MM.1S (cell line): ENCODE measurements at regions not wholly inside any gene's neighbourhood (a gene's known extent, or its start where the extent isn't known, plus 50 kb on each side); places are given as distances from the start of the nearest gene placed in this dataset.

ENCODE experiments used
- DNase-seq: peaks from one replicate; pipeline ENCODE4 v3.0.0-alpha.2; 2015
- H2AFZ ChIP-seq: fragments of 300-600 bp; sonication (generic); 2 replicates; pipeline ENCODE4 v1.6.0; 2016; ENCODE audit warnings: antibody characterized with exemption, low read length
- H3F3A ChIP-seq: fragments of 300-600 bp; sonication (generic); 2 replicates; pipeline ENCODE4 v1.6.1; 2016; ENCODE audit warnings: mild to moderate bottlenecking, antibody characterized with exemption, low read length, moderate library complexity, mixed read lengths; ENCODE audit not compliant: insufficient read depth
- H3K27ac ChIP-seq: fragments of 300-600 bp; sonication (generic); 2 replicates; pipeline ENCODE4 v1.5.1; 2016; ENCODE audit warnings: mild to moderate bottlenecking, low read length
- H3K27me3 ChIP-seq: fragments of 300-600 bp; sonication (generic); replicated peaks from 2 replicates; pipeline ENCODE4 v1.6.0; 2016; ENCODE audit warnings: low read length; ENCODE audit not compliant: insufficient read depth
- H3K36me3 ChIP-seq: fragments of 300-600 bp; sonication (generic); replicated peaks from 2 replicates; pipeline ENCODE4 v1.6.1; 2016; ENCODE audit warnings: mild to moderate bottlenecking, low read length, mixed read lengths; ENCODE audit not compliant: insufficient read depth
- H3K4me1 ChIP-seq: fragments of 300-600 bp; sonication (generic); 2 replicates; pipeline ENCODE4 v1.6.1; 2016; ENCODE audit warnings: low read length, mixed read lengths
- H3K4me2 ChIP-seq: fragments of 300-600 bp; sonication (generic); 2 replicates; pipeline ENCODE4 v1.6.0; 2016; ENCODE audit warnings: low read depth, low read length
- H3K4me3 ChIP-seq: fragments of 300-600 bp; sonication (generic); 2 replicates; pipeline ENCODE4 v1.5.1; 2016; ENCODE audit warnings: low read length, mixed read lengths
- H3K79me2 ChIP-seq: fragments of 300-600 bp; sonication (generic); 2 replicates; pipeline ENCODE4 v1.6.1; 2016; ENCODE audit warnings: mixed run types, low read length, mixed read lengths
- H3K9ac ChIP-seq: fragments of 300-600 bp; sonication (generic); 2 replicates; pipeline ENCODE4 v1.6.1; 2016; ENCODE audit warnings: low read length, mixed read lengths
- H3K9me2 ChIP-seq: fragments of 300-600 bp; sonication (generic); replicated peaks from 2 replicates; pipeline ENCODE4 v1.6.1; 2016; ENCODE audit warnings: mild to moderate bottlenecking, low read length, mixed read lengths; ENCODE audit not compliant: insufficient read depth
- H3K9me3 ChIP-seq: fragments of 300-600 bp; sonication (generic); replicated peaks from 2 replicates; pipeline ENCODE4 v1.6.1; 2016; ENCODE audit warnings: mild to moderate bottlenecking, low read length, mixed read lengths; ENCODE audit not compliant: insufficient read depth
- H4K20me1 ChIP-seq: fragments of 300-600 bp; sonication (generic); 2 replicates; pipeline ENCODE4 v1.6.1; 2016; ENCODE audit warnings: mild to moderate bottlenecking, low read length, moderate library complexity, mixed read lengths; ENCODE audit not compliant: insufficient read depth
- CTCF ChIP-seq: fragments of 300-600 bp; sonication (generic); IDR thresholded peaks from 2 replicates; pipeline ENCODE4 v1.5.1; 2016; ENCODE audit warnings: antibody characterized with exemption, low read length, mixed read lengths
- EZH2 ChIP-seq: fragments of 300-600 bp; sonication (generic); optimal IDR thresholded peaks from 2 replicates; pipeline ENCODE3; 2017; ENCODE audit warnings: low read depth, mild to moderate bottlenecking, antibody characterized with exemption, low read length, mixed read lengths
- EZH2phosphoT487 ChIP-seq: fragments of 300-600 bp; sonication (generic); IDR thresholded peaks from 2 replicates; pipeline ENCODE4 v1.6.1; 2018; ENCODE audit warnings: antibody characterized with exemption, low read length

- no peaks in the 10 kb centered on the region for H3K27me3 ChIP-seq
- peak overlapping the region; percentile 90 for H3K4me3 ChIP-seq
- H2AFZ ChIP-seq = peak overlapping the region; percentile 49
- no peaks in the 10 kb centered on the region for H3K9me2 ChIP-seq
- H4K20me1 ChIP-seq = no peaks in the 10 kb centered on the region
- peak overlapping the region; percentile 90 for H3K9ac ChIP-seq
- H3K4me1 ChIP-seq = peaks cover 34% of the 10 kb centered on the region
- peak overlapping the region; percentile 93 for H3K27ac ChIP-seq
- peaks cover 2% of the 10 kb centered on the region; the same call in 1 of the 2 replicates for H3K36me3 ChIP-seq
- H3F3A ChIP-seq = peaks cover 27% of the 10 kb centered on the region
- TF ChIP-seq EZH2phosphoT487 (no peak), CTCF (no peak), EZH2 (no peak)
- peak overlapping the region; percentile 82 for H3K4me2 ChIP-seq
- peak; percentile 86 for DNase-seq
- H3K9me3 ChIP-seq = no peaks in the 10 kb centered on the region
- H3K79me2 ChIP-seq = peaks cover 52% of the 10 kb centered on the region
These were observed 1111.1 kb downstream of the TAF11L14 start for GRCh38 chr5:18745042-18745987.

- H3K9me3 ChIP-seq = no peaks in the 10 kb centered on the region
- H3K79me2 ChIP-seq = peaks cover 44% of the 10 kb centered on the region
- H3K4me1 ChIP-seq = peaks cover 27% of the 10 kb centered on the region
- H3K4me2 ChIP-seq = peak overlapping the region; percentile 82
- H3F3A ChIP-seq = peaks cover 24% of the 10 kb centered on the region
- peak overlapping the region; percentile 93 for H3K27ac ChIP-seq
- DNase-seq = peak; percentile 88
- H3K9ac ChIP-seq = peak overlapping the region; percentile 90
- no peaks in the 10 kb centered on the region for H4K20me1 ChIP-seq
- H2AFZ ChIP-seq = peak overlapping the region; percentile 49
- peak overlapping the region; percentile 90 for H3K4me3 ChIP-seq
- H3K9me2 ChIP-seq = no peaks in the 10 kb centered on the region
- TF ChIP-seq EZH2 = no peak
- no peak for TF ChIP-seq CTCF
- TF ChIP-seq EZH2phosphoT487 = no peak
- peaks cover 2% of the 10 kb centered on the region; the same call in 1 of the 2 replicates for H3K36me3 ChIP-seq
- H3K27me3 ChIP-seq = no peaks in the 10 kb centered on the region
These were observed 1111.8 kb downstream of the TAF11L14 start for GRCh38 chr5:18745988-18746615.

GRCh38 chr5:18749763-18750162, 1115.5 kb downstream of the TAF11L14 start:
- H3K4me1 ChIP-seq = peaks cover 12% of the 10 kb centered on the region
- H3K9ac ChIP-seq = no peak overlapping the region
- H3F3A ChIP-seq = peaks cover 20% of the 10 kb centered on the region
- H3K36me3 ChIP-seq = no peaks in the 10 kb centered on the region
- no peak overlapping the region for H3K4me3 ChIP-seq
- no peak overlapping the region for H2AFZ ChIP-seq
- no peak for DNase-seq
- no peaks in the 10 kb centered on the region for H4K20me1 ChIP-seq
- H3K27me3 ChIP-seq = no peaks in the 10 kb centered on the region
- no peaks in the 10 kb centered on the region for H3K9me3 ChIP-seq
- H3K27ac ChIP-seq = no peak overlapping the region
- no peaks in the 10 kb centered on the region for H3K9me2 ChIP-seq
- no peak overlapping the region for H3K4me2 ChIP-seq
- TF ChIP-seq EZH2phosphoT487 = no peak
- TF ChIP-seq EZH2 = no peak
- no peak for TF ChIP-seq CTCF
- H3K79me2 ChIP-seq = peaks cover 9% of the 10 kb centered on the region
